Smooth muscle cell (in vitro differentiated cells): ENCODE measurements at regions not wholly inside any gene's neighbourhood (a gene's known extent, or its start where the extent isn't known, plus 50 kb on each side); places are given as distances from the start of the nearest gene placed in this dataset.

Source experiments
- DNase-seq: peaks from one replicate; lab custom pipeline; 2025; ENCODE audit not compliant: unreplicated experiment; lab: John Stamatoyannopoulos, UW
- H2AFZ ChIP-seq: fragments of 200-600 bp; sonication (generic); 2 replicates; pipeline ENCODE4 v1.6.0; 2016; ENCODE audit warnings: antibody characterized with exemption, low read depth, mild to moderate bottlenecking
- H3F3A ChIP-seq: fragments of 200-600 bp; sonication (generic); 2 replicates; pipeline ENCODE4 v1.6.0; 2017; ENCODE audit warnings: antibody characterized with exemption, low read depth
- H3K27ac ChIP-seq: fragments of 200-600 bp; sonication (generic); 2 replicates; pipeline ENCODE4 v1.5.1; 2016; ENCODE audit warnings: low read depth, mild to moderate bottlenecking
- H3K27me3 ChIP-seq: fragments of 200-600 bp; sonication (generic); 2 replicates; pipeline ENCODE4 v1.6.1; 2016; ENCODE audit warnings: low read depth, mild to moderate bottlenecking
- H3K36me3 ChIP-seq: fragments of 200-600 bp; sonication (generic); 2 replicates; pipeline ENCODE4 v1.5.1; 2016; ENCODE audit warnings: low read depth
- H3K4me1 ChIP-seq: fragments of 200-600 bp; sonication (generic); 2 replicates; pipeline ENCODE4 v1.5.1; 2016; ENCODE audit warnings: low read depth
- H3K4me2 ChIP-seq: fragments of 200-600 bp; sonication (generic); 2 replicates; pipeline ENCODE4 v1.6.0; 2016; ENCODE audit warnings: mild to moderate bottlenecking
- H3K4me3 ChIP-seq: fragments of 200-600 bp; sonication (generic); 2 replicates; pipeline ENCODE4 v1.5.1; 2016; ENCODE audit warnings: mild to moderate bottlenecking
- H3K79me2 ChIP-seq: fragments of 200-600 bp; sonication (generic); 2 replicates; pipeline ENCODE4 v1.6.0; 2016; ENCODE audit warnings: low read depth, mild to moderate bottlenecking
- H3K9ac ChIP-seq: fragments of 200-600 bp; sonication (generic); 2 replicates; pipeline ENCODE4 v1.6.0; 2016; ENCODE audit warnings: low read depth
- H3K9me3 ChIP-seq: fragments of 200-600 bp; sonication (generic); replicated peaks from 2 replicates; pipeline ENCODE4 v1.5.1; 2016; ENCODE audit warnings: low read depth
- H4K20me1 ChIP-seq: fragments of 200-600 bp; sonication (generic); 2 replicates; pipeline ENCODE4 v1.6.0; 2016; ENCODE audit warnings: low read depth
- WGBS: methylation state at CpG from one replicate; pipeline ENCODE4 v1.1.7; 2016; ENCODE audit warnings: low lambda C conversion rate; 5-methylcytosine and 5-hydroxymethylcytosine counted together
- TF ChIP-seq, protein P1 (sequence below): fragments of 200-600 bp; sonication (generic); IDR thresholded peaks from 2 replicates; pipeline ENCODE4 v1.5.1; 2017; ENCODE audit warnings: borderline replicate concordance, mild to moderate bottlenecking, antibody characterized with exemption; ENCODE audit not compliant: insufficient read depth, poor library complexity, severe bottlenecking

DNA sequence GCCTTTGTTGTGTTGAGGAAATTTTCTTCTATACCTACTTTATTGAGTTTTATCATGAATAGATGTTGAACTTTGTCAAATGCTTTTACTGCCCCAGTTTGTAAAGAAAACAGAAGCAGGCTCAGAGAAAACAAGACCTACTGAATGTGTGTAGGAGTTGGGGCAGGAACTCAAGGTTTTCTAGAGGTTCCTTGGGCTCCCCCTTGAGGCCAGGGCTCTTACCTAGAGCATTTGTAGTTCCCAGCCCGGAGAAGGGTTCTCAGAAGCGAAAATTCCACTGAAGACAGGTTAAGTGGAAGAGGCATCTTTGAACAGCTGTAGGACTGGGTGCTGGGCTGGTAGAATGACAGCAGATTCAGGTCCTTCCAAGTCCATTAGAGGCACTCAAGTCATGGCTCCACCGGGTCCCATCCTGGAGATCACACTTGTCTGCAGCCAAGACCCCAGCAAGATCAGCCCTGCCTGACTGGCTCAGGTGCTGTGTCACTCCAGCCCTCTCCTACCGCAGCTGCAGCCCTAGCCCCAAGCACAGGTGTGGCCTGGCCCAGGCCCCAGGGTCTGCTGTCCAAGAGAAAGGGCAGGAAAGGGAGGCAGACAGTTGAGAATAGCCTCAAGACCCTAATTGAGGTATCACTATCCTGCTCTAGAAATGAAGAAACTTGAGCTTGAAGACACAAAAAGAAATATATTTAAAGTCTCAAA is 425.5 kb downstream of the PCDH20 start:
- Histone ChIP-seq H3K9me3 (no peaks in the 10 kb centered on the region), H3K4me3 (no peak overlapping the region), H3K36me3 (no peaks in the 10 kb centered on the region), H3K79me2 (no peaks in the 10 kb centered on the region), H3K9ac (no peak overlapping the region), H3K4me1 (no peaks in the 10 kb centered on the region), H3K27me3 (no peaks in the 10 kb centered on the region), H2AFZ (no peak overlapping the region), H3K27ac (no peak overlapping the region), H3F3A (no peaks in the 10 kb centered on the region), H4K20me1 (no peaks in the 10 kb centered on the region), H3K4me2 (no peak overlapping the region)
- no peak for DNase-seq
- 85% methylated on average over 4 of the region's 4 CpGs for WGBS
- TF ChIP-seq, protein P1, sequence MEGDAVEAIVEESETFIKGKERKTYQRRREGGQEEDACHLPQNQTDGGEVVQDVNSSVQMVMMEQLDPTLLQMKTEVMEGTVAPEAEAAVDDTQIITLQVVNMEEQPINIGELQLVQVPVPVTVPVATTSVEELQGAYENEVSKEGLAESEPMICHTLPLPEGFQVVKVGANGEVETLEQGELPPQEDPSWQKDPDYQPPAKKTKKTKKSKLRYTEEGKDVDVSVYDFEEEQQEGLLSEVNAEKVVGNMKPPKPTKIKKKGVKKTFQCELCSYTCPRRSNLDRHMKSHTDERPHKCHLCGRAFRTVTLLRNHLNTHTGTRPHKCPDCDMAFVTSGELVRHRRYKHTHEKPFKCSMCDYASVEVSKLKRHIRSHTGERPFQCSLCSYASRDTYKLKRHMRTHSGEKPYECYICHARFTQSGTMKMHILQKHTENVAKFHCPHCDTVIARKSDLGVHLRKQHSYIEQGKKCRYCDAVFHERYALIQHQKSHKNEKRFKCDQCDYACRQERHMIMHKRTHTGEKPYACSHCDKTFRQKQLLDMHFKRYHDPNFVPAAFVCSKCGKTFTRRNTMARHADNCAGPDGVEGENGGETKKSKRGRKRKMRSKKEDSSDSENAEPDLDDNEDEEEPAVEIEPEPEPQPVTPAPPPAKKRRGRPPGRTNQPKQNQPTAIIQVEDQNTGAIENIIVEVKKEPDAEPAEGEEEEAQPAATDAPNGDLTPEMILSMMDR: no peak

DNA sequence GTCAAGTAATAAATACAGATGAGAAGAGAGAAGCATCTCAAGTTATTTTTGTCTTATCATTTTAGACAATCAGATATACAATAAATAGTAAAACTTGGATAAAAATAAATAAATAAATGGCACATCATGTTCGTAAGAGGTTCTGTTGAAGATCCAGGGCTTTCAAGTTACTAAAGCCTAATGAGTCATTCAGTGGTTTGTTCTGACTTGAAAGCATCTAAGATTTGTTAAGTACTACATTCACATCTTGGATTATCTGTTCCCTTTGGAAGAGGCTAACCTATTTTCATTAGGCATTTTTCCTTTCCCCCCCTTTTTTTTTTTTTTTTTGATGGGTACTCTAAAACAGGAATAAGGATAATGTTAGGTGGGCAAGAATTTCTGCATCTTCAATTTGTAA is 429.3 kb downstream of the PCDH20 start:
- Histone ChIP-seq H3K4me2 (no peak overlapping the region), H3K4me3 (no peak overlapping the region)
- 10% methylated on average over 1 of the region's 1 CpG for WGBS

DNA sequence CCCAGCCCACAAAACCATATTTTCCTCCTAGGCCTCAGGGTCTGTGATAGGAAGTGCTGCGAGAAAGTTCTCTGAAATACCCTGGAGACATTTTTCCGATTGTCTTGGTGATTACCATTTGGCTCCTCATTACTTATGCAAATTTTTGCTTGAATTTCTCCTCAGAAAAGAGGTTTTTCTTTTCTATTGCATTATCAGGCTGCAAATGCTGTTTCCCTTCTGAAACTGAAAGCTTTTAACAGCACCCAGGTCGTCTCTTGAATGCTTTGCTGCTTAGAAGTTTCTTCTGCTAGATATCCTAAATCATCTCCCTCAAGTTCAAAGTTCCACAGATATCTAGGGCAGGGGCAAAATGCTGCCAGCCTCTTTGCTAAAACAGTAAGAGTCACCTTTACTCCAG is 434.2 kb downstream of the PCDH20 start:
- 84% methylated on average over 3 of the region's 3 CpGs for WGBS
- Histone ChIP-seq H2AFZ (no peak overlapping the region), H3K4me2 (no peak overlapping the region), H3K79me2 (no peaks in the 10 kb centered on the region), H3K4me1 (no peaks in the 10 kb centered on the region), H3K27ac (no peak overlapping the region), H3K9ac (no peak overlapping the region), H3K27me3 (no peaks in the 10 kb centered on the region), H3K9me3 (no peaks in the 10 kb centered on the region), H3K36me3 (no peaks in the 10 kb centered on the region), H3K4me3 (no peak overlapping the region), H4K20me1 (no peaks in the 10 kb centered on the region), H3F3A (no peaks in the 10 kb centered on the region)
- DNase-seq: no peak
- TF ChIP-seq, protein P1: no peak

More for the DNA sequence above, 429.3 kb downstream of the PCDH20 start:
- H2AFZ ChIP-seq: no peak overlapping the region
- no peaks in the 10 kb centered on the region for H3K9me3 ChIP-seq
- H3K79me2 ChIP-seq: no peaks in the 10 kb centered on the region
- no peak overlapping the region for H3K9ac ChIP-seq
- TF ChIP-seq, protein P1: no peak
- no peaks in the 10 kb centered on the region for H3K4me1 ChIP-seq
- no peaks in the 10 kb centered on the region for H3F3A ChIP-seq
- H3K36me3 ChIP-seq: no peaks in the 10 kb centered on the region
- DNase-seq: no peak
- H3K27me3 ChIP-seq: no peaks in the 10 kb centered on the region
- no peaks in the 10 kb centered on the region for H4K20me1 ChIP-seq
- H3K27ac ChIP-seq: no peak overlapping the region

DNA sequence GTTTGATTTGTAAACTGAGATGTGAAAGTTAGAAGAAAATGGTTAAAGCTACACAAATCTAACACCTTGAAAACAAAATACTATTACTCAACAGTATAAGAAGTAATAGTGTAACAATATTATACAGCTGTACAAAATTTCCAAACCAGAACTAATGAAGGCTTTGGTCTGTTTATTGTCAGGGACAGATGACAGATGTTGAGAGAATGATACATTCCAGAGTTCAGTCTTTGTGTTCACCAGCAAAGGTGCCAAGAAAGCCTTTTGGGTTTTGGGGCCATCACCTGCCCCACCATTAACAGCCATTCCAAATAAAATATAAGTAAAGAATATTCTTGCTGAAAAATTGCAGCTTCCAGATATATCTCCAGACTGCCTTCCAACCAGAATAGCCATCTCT is 439.3 kb downstream of the PCDH20 start:
- no peaks in the 10 kb centered on the region for H3F3A ChIP-seq
- no peaks in the 10 kb centered on the region for H3K36me3 ChIP-seq
- no peaks in the 10 kb centered on the region for H3K9me3 ChIP-seq
- no peak overlapping the region for H3K4me2 ChIP-seq
- H4K20me1 ChIP-seq: no peaks in the 10 kb centered on the region
- no peaks in the 10 kb centered on the region for H3K27me3 ChIP-seq
- no peaks in the 10 kb centered on the region for H3K79me2 ChIP-seq
- no peak overlapping the region for H2AFZ ChIP-seq
- H3K9ac ChIP-seq: no peak overlapping the region
- no peak overlapping the region for H3K4me3 ChIP-seq
- H3K4me1 ChIP-seq: no peaks in the 10 kb centered on the region
- DNase-seq: no peak
- H3K27ac ChIP-seq: no peak overlapping the region
- TF ChIP-seq, protein P1: no peak
